HUES64 (cell line): ENCODE measurements at regions not wholly inside any gene's neighbourhood (a gene's known extent, or its start where the extent isn't known, plus 50 kb on each side); places are given as distances from the start of the nearest gene placed in this dataset.

Experiments used
- H3K27ac ChIP-seq: 2 replicates; pipeline ENCODE4 v1.7.0; 2013; ENCODE audit warnings: low read depth, low read length, inconsistent platforms
- H3K27me3 ChIP-seq: 2 replicates; pipeline ENCODE4 v1.6.1; 2013; ENCODE audit warnings: mild to moderate bottlenecking, low read length; ENCODE audit not compliant: insufficient read depth
- H3K36me3 ChIP-seq: 2 replicates; pipeline ENCODE4 v1.6.1; 2013; ENCODE audit warnings: mild to moderate bottlenecking, low read length; ENCODE audit not compliant: insufficient read depth
- H3K4me1 ChIP-seq: 2 replicates; pipeline ENCODE4 v1.6.1; 2013; ENCODE audit warnings: mild to moderate bottlenecking, low read length, moderate library complexity; ENCODE audit not compliant: insufficient read depth
- H3K4me3 ChIP-seq: 2 replicates; pipeline ENCODE4 v1.5.1; 2013; ENCODE audit warnings: mild to moderate bottlenecking, low read length, moderate library complexity
- H3K9ac ChIP-seq: 2 replicates; pipeline ENCODE4 v1.6.1; 2013; ENCODE audit warnings: mild to moderate bottlenecking, low read depth, low read length
- H3K9me3 ChIP-seq: 2 replicates; pipeline ENCODE4 v1.6.1; 2013; ENCODE audit warnings: low read depth, low read length; ENCODE audit not compliant: insufficient read depth
- WGBS: fragments of 150-250, 120-280 bp; methylation state at CpG from one replicate; pipeline ENCODE4 v1.1.7; 2013; ENCODE audit warnings: missing lambda C conversion rate; 5-methylcytosine and 5-hydroxymethylcytosine counted together

DNA sequence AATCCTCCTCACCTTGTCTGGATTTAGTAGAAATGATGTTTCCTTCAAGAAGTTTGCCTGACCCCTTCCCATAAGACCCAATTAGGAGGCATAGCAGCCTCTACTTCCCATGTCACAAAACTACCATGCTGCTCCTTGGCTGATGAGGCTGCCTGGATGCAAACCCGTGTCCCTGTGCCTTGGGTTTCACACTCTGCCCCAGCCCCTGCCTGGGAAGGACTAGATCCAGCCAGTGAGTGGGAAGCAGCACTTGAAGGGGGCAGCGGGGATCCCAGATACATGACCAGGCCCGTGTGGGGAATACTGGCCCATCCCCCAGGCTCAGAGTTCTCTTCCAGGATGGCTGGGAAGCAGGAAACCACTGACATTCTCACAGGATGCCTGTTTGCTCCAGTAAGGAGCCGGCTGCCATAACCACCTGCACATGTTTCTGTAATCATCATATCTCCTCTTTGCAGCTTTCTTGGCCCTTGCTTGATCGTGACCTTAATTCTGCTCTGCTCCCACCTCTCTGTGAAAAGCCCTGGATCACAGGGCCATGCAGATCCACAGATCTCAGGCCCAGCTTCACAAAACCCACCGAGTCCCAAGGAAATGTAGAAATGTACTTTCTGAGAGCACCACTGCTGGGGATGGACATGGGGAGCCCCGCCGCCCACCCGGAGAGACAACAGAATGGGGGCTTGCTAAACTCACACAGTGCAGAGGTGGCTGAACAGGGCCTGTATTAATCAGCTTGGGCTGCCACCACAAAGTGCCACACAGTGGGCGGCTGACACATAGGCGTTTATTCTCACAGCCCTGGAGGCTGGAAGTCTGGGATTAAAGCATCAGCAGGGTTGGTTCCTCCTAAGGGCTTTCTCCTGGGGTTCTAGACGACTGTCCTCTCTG lies 287.8 kb upstream of the IGFBP3 start:
- no peaks in the 10 kb centered on the region for H3K4me1 ChIP-seq
- no peaks in the 10 kb centered on the region for H3K27me3 ChIP-seq
- no peak overlapping the region for H3K9ac ChIP-seq
- no peaks in the 10 kb centered on the region for H3K9me3 ChIP-seq
- H3K36me3 ChIP-seq, result no peaks in the 10 kb centered on the region
- WGBS, result 85% methylated on average over 12 of the region's 12 CpGs
- H3K27ac ChIP-seq, result no peak overlapping the region
- no peak overlapping the region for H3K4me3 ChIP-seq

DNA sequence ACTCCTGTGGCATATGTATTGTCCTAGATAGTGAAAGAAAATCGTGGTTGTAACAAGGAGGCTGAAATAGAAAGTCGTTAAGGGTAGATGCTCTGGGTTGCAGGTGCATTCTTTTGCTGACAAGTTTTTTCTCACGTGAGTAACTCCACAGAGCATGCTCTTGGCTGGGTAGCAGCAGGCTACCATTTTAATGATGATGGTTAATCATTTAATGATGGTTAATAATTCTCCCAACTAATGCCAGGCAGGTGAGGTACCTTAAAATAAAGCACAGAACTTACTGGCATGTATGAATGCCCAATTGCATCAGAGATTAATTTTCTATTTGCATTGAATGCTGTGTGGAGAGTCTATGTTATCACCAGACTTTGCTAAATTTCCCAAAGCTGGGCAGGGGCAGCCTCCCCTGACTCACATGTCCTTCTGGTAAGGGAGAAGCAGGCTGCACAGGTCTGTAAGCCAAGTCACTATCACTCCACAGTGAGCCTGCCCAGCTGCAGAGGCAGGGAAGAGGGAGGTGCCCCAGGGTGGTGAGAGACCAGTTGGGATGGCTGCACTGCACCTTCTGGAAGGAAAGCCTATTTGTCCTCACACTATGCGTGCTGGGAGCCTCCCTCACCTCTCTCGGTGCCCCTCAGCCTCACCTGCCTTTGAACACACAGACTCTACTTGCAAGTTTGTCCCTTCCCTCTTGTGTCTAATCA lies 287.0 kb upstream of the IGFBP3 start:
- H3K4me1 ChIP-seq, result no peaks in the 10 kb centered on the region
- H3K27ac ChIP-seq, result no peak overlapping the region
- no peaks in the 10 kb centered on the region for H3K27me3 ChIP-seq
- WGBS, result 89% methylated on average over 5 of the region's 5 CpGs
- no peaks in the 10 kb centered on the region for H3K36me3 ChIP-seq
- no peak overlapping the region for H3K4me3 ChIP-seq
- no peaks in the 10 kb centered on the region for H3K9me3 ChIP-seq
- no peak overlapping the region for H3K9ac ChIP-seq

GRCh38 chr7:46206476-46207060 lies 285.5 kb upstream of the IGFBP3 start:
- Histone ChIP-seq H3K36me3 (no peaks in the 10 kb centered on the region), H3K9me3 (no peaks in the 10 kb centered on the region), H3K9ac (no peak overlapping the region), H3K27me3 (no peaks in the 10 kb centered on the region), H3K4me1 (no peaks in the 10 kb centered on the region), H3K4me3 (no peak overlapping the region), H3K27ac (no peak overlapping the region)
- WGBS, result 97% methylated on average over 4 of the region's 4 CpGs

DNA sequence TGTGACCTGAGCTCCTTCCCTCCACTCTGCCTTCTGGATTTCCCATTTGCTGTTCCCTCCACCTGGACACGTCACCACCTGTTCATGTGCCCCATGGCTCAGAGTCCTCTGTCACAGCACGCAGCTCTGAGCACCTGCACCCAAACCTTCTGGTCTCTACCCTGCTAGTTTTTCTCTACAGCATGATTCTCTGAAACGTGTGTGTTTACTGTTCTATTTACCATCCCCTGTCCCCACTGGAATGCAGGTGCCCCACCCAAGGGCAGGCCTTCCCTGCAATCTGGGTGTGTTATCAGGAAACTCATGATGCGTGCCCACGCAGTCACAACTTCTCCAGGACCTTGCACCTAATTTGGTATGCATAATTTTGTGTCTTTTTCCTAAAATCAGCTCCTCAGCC lies 284.4 kb upstream of the IGFBP3 start:
- no peak overlapping the region for H3K4me3 ChIP-seq
- H3K27ac ChIP-seq, result no peak overlapping the region
- H3K9ac ChIP-seq, result no peak overlapping the region
- no peaks in the 10 kb centered on the region for H3K27me3 ChIP-seq
- no peaks in the 10 kb centered on the region for H3K4me1 ChIP-seq
- H3K9me3 ChIP-seq, result no peaks in the 10 kb centered on the region
- 96% methylated on average over 5 of the region's 5 CpGs for whole genome bisulfite sequencing
- no peaks in the 10 kb centered on the region for H3K36me3 ChIP-seq

- 94% methylated on average over 7 of the region's 7 CpGs for WGBS
- no peaks in the 10 kb centered on the region for H3K27me3 ChIP-seq
These were observed 282.9 kb upstream of the IGFBP3 start for GRCh38 chr7:46203926-46204325.

DNA sequence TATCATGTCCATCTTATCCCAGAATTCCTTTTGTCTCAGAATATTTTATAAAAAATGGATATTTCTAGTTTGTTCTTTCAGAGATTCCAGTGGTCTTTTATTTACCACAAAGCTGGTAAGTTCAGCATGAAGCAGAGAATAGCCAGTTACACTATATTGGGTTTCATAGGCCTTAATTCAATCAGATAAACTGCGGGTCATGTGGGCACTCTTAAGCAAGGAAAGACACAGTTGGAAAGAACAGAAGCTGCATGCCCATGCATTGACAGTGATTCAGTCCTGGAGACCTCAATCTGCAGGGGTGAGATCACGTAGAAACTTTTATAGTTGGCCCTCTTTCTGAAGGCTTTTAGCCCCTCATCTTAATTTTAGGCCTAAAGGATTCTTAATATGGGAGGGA lies 281.3 kb upstream of the IGFBP3 start:
- Histone ChIP-seq H3K9me3 (no peaks in the 10 kb centered on the region), H3K27ac (no peak overlapping the region), H3K9ac (no peak overlapping the region), H3K4me3 (no peak overlapping the region), H3K4me1 (no peaks in the 10 kb centered on the region), H3K36me3 (no peaks in the 10 kb centered on the region), H3K27me3 (no peaks in the 10 kb centered on the region)
- 86% methylated on average over 2 of the region's 2 CpGs for WGBS

More at GRCh38 chr7:46203926-46204325, 282.9 kb upstream of the IGFBP3 start:
- no peaks in the 10 kb centered on the region for H3K9me3 ChIP-seq
- no peaks in the 10 kb centered on the region for H3K4me1 ChIP-seq
- H3K27ac ChIP-seq, result no peak overlapping the region
- no peaks in the 10 kb centered on the region for H3K36me3 ChIP-seq
- H3K9ac ChIP-seq, result no peak overlapping the region
- H3K4me3 ChIP-seq, result no peak overlapping the region

- 97% methylated on average over 3 of the region's 4 CpGs for WGBS
- no peak overlapping the region for H3K9ac ChIP-seq
- H3K27ac ChIP-seq, result no peak overlapping the region
- no peak overlapping the region for H3K4me3 ChIP-seq
- H3K4me1 ChIP-seq, result no peaks in the 10 kb centered on the region
- H3K27me3 ChIP-seq, result no peaks in the 10 kb centered on the region
- no peaks in the 10 kb centered on the region for H3K9me3 ChIP-seq
- no peaks in the 10 kb centered on the region for H3K36me3 ChIP-seq
These were observed 280.9 kb upstream of the IGFBP3 start for GRCh38 chr7:46201961-46202360.

DNA sequence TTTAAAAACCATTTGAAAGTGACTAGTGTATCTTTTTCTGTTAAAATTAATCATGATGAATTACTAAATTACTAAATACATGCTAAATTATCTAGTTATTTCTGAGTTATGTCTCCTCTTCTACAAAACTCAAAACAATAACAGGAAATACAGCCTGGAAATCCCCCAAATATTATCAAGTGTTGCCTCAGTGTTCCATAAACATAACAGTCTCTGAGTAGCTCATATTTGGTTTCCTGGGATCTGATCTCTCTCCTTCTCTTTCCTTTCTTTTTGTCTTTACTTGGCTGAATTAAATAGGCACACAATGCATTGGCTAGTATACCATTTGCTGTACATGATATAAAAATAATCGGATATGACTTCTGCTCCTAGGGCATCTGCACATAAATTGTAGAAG lies 277.6 kb upstream of the IGFBP3 start:
- H3K4me3 ChIP-seq, result no peak overlapping the region
- H3K27ac ChIP-seq, result no peak overlapping the region
- no peaks in the 10 kb centered on the region for H3K36me3 ChIP-seq
- H3K4me1 ChIP-seq, result no peaks in the 10 kb centered on the region
- no peaks in the 10 kb centered on the region for H3K27me3 ChIP-seq
- no peaks in the 10 kb centered on the region for H3K9me3 ChIP-seq
- WGBS, result 100% methylated on average over 1 of the region's 1 CpG
- no peak overlapping the region for H3K9ac ChIP-seq

- Histone ChIP-seq H3K27me3 (no peaks in the 10 kb centered on the region), H3K36me3 (no peaks in the 10 kb centered on the region), H3K4me3 (no peak overlapping the region), H3K9ac (no peak overlapping the region), H3K27ac (no peak overlapping the region), H3K4me1 (no peaks in the 10 kb centered on the region), H3K9me3 (no peaks in the 10 kb centered on the region)
- WGBS, result 95% methylated on average over 7 of the region's 7 CpGs
These were observed 276.9 kb upstream of the IGFBP3 start for GRCh38 chr7:46197785-46198540.

DNA sequence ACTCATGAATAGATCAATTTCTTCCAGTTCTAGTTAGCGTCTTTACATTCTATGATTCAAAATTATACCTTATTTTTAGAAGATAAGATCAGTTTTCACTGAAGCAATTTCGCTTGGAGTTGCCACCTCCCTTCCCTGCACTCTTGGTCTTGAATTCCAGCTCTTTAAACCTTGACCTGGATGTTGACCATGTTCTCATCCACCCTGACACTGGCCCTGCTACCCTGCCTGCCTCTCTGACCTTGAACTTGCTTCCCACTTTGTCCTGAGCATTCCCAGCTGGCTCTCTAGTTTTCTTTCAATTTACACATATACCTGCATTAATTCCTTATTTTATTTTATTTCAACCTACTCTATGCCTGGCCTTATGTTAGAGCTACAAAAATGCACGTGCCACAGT lies 274.9 kb upstream of the IGFBP3 start:
- H3K4me1 ChIP-seq, result no peaks in the 10 kb centered on the region
- H3K9me3 ChIP-seq, result no peaks in the 10 kb centered on the region
- H3K27me3 ChIP-seq, result no peaks in the 10 kb centered on the region
- no peak overlapping the region for H3K9ac ChIP-seq
- 96% methylated on average over 3 of the region's 3 CpGs for WGBS
- no peaks in the 10 kb centered on the region for H3K36me3 ChIP-seq
- no peak overlapping the region for H3K27ac ChIP-seq
- H3K4me3 ChIP-seq, result no peak overlapping the region

- H3K4me1 ChIP-seq, result no peaks in the 10 kb centered on the region
- no peak overlapping the region for H3K9ac ChIP-seq
- H3K27ac ChIP-seq, result no peak overlapping the region
- no peaks in the 10 kb centered on the region for H3K9me3 ChIP-seq
- no peaks in the 10 kb centered on the region for H3K27me3 ChIP-seq
- H3K4me3 ChIP-seq, result no peak overlapping the region
- H3K36me3 ChIP-seq, result no peaks in the 10 kb centered on the region
- 85% methylated on average over 3 of the region's 3 CpGs for WGBS
These were observed 271.2 kb upstream of the IGFBP3 start for GRCh38 chr7:46192271-46192670.
